Prostate gland (tissue), 2 donors: ENCODE measurements at regions not wholly inside any gene's neighbourhood (a gene's known extent, or its start where the extent isn't known, plus 50 kb on each side); places are given as distances from the start of the nearest gene placed in this dataset.

Experiments
- POLR2A ChIP-seq: fragments of 450-650 bp; IDR thresholded peaks from one replicate; pipeline ENCODE4 v1.6.1; 2016; ENCODE audit warnings: antibody characterized with exemption, mild to moderate bottlenecking
- POLR2AphosphoS5 ChIP-seq: sonication (generic); formaldehyde crosslinking; IDR thresholded peaks from one replicate; pipeline ENCODE4 v1.6.1; 2017; ENCODE audit warnings: antibody characterized with exemption
- TF ChIP-seq, protein P1 (sequence below), 4 experiments: fragments of 200-600 bp in 2 of 4; fragments of 450-650 bp in 2 of 4; sonication (generic) in 2 of 4; IDR thresholded peaks; 1 replicate in 3 of 4; 2 replicates in 1 of 4; pipeline ENCODE4 v1.5.1; 2016 to 2019; ENCODE audit warnings: antibody characterized with exemption in 4 of 4, mild to moderate bottlenecking in 2 of 4, moderate library complexity in 2 of 4

GRCh38 chr10:78297997-78298396, 264.3 kb downstream of the RPS24 start:
- TF ChIP-seq, protein P1, sequence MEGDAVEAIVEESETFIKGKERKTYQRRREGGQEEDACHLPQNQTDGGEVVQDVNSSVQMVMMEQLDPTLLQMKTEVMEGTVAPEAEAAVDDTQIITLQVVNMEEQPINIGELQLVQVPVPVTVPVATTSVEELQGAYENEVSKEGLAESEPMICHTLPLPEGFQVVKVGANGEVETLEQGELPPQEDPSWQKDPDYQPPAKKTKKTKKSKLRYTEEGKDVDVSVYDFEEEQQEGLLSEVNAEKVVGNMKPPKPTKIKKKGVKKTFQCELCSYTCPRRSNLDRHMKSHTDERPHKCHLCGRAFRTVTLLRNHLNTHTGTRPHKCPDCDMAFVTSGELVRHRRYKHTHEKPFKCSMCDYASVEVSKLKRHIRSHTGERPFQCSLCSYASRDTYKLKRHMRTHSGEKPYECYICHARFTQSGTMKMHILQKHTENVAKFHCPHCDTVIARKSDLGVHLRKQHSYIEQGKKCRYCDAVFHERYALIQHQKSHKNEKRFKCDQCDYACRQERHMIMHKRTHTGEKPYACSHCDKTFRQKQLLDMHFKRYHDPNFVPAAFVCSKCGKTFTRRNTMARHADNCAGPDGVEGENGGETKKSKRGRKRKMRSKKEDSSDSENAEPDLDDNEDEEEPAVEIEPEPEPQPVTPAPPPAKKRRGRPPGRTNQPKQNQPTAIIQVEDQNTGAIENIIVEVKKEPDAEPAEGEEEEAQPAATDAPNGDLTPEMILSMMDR (IDR thresholded peaks at IDR 0.05) = no peak
- no peak for TF ChIP-seq POLR2A
- TF ChIP-seq POLR2AphosphoS5 = no peak
